ELF-1 (cell line): ENCODE measurements at regions not wholly inside any gene's neighbourhood (a gene's known extent, or its start where the extent isn't known, plus 50 kb on each side); places are given as distances from the start of the nearest gene placed in this dataset.
A peak's percentile ranks its signal among the peaks of the same experiment; 100 is the strongest.
"Not testable (repeated sequence)": the region's sequence is repeated elsewhere in the genome, so short reads cannot be mapped to it uniquely, and the experiment has no call there.

Experiments used
- DNase-seq: peaks from one replicate; pipeline ENCODE4 v3.0.0-alpha.2; 2016; ENCODE audit warnings: low read depth, low spot score

- no peak for DNase-seq
These were observed 120.7 kb upstream of the GALNT15 start for GRCh38 chr3:16053794-16054193.

GRCh38 chr3:16055606-16056211, 118.8 kb upstream of the GALNT15 start:
- no peak for DNase-seq

GRCh38 chr3:16056217-16056616, 118.3 kb upstream of the GALNT15 start:
- no peak for DNase-seq

- no peak for DNase-seq
These were observed 116.0 kb upstream of the GALNT15 start for GRCh38 chr3:16058521-16058920.

DNA sequence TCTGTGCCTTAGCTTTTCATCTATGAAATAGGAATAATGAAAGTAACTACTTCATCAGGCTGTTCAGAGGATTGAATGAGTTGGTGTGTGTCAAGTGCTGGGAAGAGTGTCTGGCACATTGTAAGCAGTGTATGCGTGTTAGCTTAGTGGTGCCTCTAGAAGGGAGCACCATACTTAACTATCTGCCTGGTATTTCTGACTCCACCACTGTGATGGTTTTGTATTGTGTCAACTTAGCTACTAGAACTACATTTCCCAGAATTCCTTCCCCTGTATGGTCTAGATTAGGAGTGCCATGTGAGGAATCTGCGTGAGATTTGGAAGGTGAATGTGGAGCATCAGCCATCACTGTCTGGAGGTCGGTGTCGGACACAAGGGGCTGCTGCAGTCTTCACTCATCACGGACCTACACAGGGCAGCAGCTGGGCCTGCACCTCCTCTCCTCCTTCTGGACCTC, 115.4 kb upstream of the GALNT15 start:
- DNase-seq = no peak

DNA sequence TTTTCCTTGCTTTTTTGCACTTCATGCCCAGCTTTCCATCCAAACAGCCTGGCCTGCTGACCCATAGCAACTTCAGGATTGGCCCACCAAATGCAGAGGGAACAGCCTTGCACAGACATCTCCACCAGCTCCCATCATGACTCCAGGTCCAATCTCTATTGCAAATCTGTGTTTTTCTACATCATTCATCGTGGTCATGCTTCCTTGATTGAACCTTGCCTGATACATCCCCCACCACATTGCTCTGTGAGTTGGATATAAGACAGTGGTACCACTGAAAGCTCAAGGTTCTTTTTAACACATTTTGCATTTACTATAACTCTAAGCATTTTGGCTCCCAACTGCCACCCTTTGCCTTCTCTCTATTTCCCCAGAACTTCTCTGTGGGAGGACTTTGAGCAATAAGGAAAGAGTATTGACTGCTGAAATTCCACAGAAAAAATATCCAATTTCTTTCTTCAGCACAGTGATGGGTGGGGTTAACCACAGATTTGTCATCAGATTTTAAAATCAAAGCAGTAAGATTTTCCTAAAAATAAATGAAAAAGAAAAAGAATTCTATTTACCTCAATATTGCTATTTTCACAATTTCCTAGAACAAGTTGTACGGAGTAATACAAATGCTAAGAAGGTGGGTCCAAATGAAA, 114.6 kb upstream of the GALNT15 start:
- no peak for DNase-seq

DNA sequence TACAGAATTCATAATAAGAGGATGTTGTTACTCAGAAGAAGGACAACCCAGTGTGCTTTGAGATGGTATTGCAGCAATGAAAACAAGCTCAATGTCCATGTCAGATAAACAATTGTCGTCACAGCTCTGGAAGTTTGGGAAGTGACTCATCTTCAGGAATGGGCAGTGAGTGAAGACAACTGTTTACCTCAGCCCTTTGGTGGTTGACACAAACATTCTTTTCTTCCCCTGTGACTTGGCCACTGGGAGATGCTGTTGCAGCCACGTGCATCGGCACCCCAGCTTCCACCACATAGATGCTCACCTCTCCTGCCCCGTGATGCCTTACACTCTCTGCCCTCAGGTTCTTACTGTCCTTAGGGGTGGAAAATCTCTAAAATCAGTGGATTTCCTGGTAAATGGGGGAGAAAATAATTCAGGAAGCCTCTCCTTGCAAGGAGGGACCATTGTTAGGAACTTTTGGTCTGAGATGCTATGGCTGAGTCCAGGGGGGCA, 114.1 kb upstream of the GALNT15 start:
- peak; percentile 83 for DNase-seq

GRCh38 chr3:16060945-16061344, 113.5 kb upstream of the GALNT15 start:
- no peak for DNase-seq

DNA sequence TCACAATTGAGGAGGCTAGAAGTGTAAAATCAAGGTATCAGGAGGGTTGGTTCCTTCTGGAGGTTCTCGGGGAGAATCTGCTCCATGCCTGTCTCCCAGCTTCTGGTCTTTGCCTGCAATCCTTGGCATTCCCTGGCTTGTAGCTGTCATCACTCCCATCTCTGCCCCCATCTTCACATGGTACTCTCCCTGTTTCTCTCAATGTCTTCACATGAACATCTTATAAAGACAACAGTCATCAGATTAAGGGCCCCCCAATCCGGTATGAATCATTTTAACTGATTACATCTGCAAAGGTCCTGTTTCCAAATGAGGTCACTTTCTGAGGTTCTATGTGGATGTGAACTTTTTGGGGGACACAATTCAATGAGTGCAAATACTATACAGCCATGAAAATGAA, 113.0 kb upstream of the GALNT15 start:
- DNase-seq = no peak

DNA sequence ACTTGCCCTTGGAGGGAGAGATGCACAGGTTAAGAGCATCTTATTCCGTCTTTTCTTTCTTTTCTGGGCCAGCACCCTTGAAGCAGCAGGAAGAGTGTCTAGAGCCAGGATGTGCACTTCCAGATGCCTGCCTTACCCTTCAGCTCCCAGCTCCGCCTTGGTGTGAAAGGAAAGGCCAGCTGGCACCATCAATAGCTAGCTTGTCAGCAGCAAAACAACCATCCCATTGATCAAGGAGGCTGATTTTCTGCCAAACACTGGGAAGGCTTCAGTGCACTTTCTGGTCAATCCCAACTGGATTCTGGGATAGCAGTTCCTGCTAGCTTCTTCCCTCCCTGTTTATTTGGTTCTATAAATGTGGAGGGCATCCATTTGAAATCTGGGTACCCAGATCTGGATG, 110.9 kb upstream of the GALNT15 start:
- DNase-seq = no peak

GRCh38 chr3:16064642-16065414, 109.7 kb upstream of the GALNT15 start:
- DNase-seq = no peak

GRCh38 chr3:16066545-16066944, 107.9 kb upstream of the GALNT15 start:
- DNase-seq = no peak

- no peak for DNase-seq
These were observed 107.5 kb upstream of the GALNT15 start for GRCh38 chr3:16066975-16067374.

- no peak for DNase-seq
These were observed 106.5 kb upstream of the GALNT15 start for GRCh38 chr3:16067837-16068471.

GRCh38 chr3:16069149-16069922, 105.1 kb upstream of the GALNT15 start:
- DNase-seq = no peak

- DNase-seq = no peak
These were observed 103.8 kb upstream of the GALNT15 start for GRCh38 chr3:16070707-16071106.

- no peak for DNase-seq
These were observed 103.3 kb upstream of the GALNT15 start for GRCh38 chr3:16071206-16071605.

DNA sequence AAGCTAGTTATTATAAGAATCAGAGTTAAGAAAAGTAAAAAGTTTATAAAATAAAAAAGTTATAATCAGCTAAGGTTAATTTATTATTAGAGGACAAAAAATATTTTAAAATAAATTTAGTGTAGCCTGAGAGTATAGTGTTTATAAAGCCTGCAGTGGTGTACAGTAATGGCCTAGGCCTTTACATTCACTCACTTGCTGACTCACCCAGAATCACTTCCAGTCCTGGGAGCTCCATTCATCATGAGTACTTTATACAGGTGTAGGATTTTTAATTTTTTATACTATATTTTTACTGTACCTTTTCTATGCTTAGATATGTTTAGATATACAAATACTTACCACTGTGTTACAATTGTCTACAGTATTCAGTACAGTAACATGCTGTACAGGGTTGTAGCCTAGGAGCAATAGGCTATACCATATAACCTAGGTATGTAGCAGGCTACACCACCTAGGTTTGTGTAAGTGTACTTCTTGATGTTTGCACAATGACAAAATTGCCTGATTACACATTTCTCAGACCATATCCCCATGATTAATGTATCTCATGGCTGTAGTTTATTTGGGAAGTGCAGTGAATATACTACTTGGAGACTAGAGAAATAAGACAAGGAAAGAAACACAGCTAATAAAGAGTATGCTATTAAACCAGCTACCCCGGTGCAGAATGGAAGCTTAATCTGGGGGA, 101.9 kb upstream of the GALNT15 start:
- DNase-seq = no peak

DNA sequence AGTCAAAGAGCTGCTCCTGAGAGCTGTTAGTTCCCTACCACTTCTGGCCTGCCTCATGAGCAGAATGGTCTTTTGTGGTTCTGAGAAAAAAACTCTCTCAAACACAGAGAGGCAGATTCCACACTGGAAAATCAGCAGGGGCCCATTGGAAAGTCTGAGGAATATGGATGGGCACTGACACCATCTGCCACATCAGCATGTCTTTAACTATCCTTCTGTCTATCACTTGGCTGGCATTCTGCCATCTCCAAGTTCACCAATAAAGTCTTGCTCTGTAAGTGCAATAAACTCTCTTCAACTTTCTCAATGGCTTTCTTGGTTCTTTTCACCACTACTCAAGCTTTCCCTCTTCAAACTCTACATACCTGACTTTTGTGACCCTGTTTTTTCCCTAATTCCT, 101.3 kb upstream of the GALNT15 start:
- no peak for DNase-seq

- DNase-seq = not testable (repeated sequence)
These were observed 100.3 kb upstream of the GALNT15 start for GRCh38 chr3:16073990-16074671.
